Thymus (tissue), 11 donors: ENCODE measurements at regions not wholly inside any gene's neighbourhood (a gene's known extent, or its start where the extent isn't known, plus 50 kb on each side); places are given as distances from the start of the nearest gene placed in this dataset.
"Not testable (repeated sequence)": the region's sequence is repeated elsewhere in the genome, so short reads cannot be mapped to it uniquely, and the experiment has no call there.

Source experiments
- DNase-seq, 9 donors: peaks; one replicate each; pipeline ENCODE4 v3.0.0-alpha.2; 2013; ENCODE audit warnings: low spot score in 9 of 9, low read depth in 6 of 9, missing footprints in 1 of 9
- H3K27ac ChIP-seq, 2 donors: one replicate each; pipeline ENCODE4 v1.5.1; 2013; ENCODE audit warnings: control low read depth in 1 of 2, low read depth in 1 of 2, low read length in 1 of 2, mild to moderate bottlenecking in 1 of 2, moderate library complexity in 1 of 2
- H3K27me3 ChIP-seq, 2 donors: one replicate each; pipeline ENCODE4 v1.5.1; 2013; ENCODE audit warnings: low read length in 1 of 2; ENCODE audit not compliant: control insufficient read depth in 2 of 2, insufficient read depth in 1 of 2
- H3K36me3 ChIP-seq, 2 donors: one replicate each; pipeline ENCODE4 v1.5.1; 2013; ENCODE audit warnings: low read length in 1 of 2, mild to moderate bottlenecking in 1 of 2, moderate library complexity in 1 of 2; ENCODE audit not compliant: control insufficient read depth in 2 of 2, insufficient read depth in 2 of 2
- H3K4me1 ChIP-seq, 2 donors: one replicate each; pipeline ENCODE4 v1.5.1; 2013; ENCODE audit warnings: low read length in 2 of 2; ENCODE audit not compliant: control insufficient read depth in 2 of 2, insufficient read depth in 2 of 2
- H3K4me3 ChIP-seq, 2 donors: one replicate each; pipeline ENCODE4 v1.5.1; 2013; ENCODE audit warnings: low read length in 2 of 2, control low read depth in 1 of 2, mild to moderate bottlenecking in 1 of 2
- H3K9me3 ChIP-seq, 2 donors: one replicate each; pipeline ENCODE4 v1.5.1; 2013; ENCODE audit warnings: low read length in 1 of 2, mild to moderate bottlenecking in 1 of 2; ENCODE audit not compliant: control insufficient read depth in 2 of 2, insufficient read depth in 1 of 2
- WGBS: extraction: QIAGEN DNeasy Blood & Tissue Kit; methylation state at CpG from one replicate; pipeline ENCODE4 v1.1.7; 2013; 5-methylcytosine and 5-hydroxymethylcytosine counted together
- donor health status: healthy.

- H3K27me3 ChIP-seq, result no peaks in the 10 kb centered on the region
- no peak for DNase-seq
- H3K9me3 ChIP-seq, result no peaks in the 10 kb centered on the region
- no peaks in the 10 kb centered on the region for H3K4me1 ChIP-seq
- H3K36me3 ChIP-seq, result no peaks in the 10 kb centered on the region
- WGBS, result 46% methylated on average over 2 of the region's 2 CpGs
- no peak overlapping the region for H3K4me3 ChIP-seq
- H3K27ac ChIP-seq, result no peak overlapping the region
Observed at GRCh38 chr15:26043018-26043417, 179.9 kb upstream of the ATP10A start.

DNA sequence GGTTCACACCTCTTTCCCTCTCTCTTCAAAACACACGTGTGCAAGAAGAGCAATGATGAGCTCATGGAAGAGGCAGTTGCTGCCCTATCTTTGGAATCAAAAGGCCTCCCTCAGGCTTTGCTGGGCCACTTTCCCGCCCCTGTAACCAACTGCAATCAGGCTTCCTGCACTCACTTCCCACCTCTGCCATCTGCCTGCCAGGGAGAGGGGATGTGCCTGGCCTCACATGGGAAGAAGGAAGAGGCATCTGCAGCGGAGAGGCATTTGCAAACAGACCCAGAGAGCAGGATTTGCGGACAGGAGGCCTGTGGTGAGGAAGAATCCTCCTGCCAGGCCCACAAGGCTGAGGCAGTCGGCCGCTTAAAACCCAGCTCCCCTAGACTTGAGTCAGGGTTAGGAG lies 175.6 kb upstream of the ATP10A start:
- WGBS, result 58% methylated on average over 6 of the region's 6 CpGs
- DNase-seq, result no peak
- no peaks in the 10 kb centered on the region for H3K9me3 ChIP-seq
- H3K27me3 ChIP-seq, result no peaks in the 10 kb centered on the region
- no peak overlapping the region for H3K27ac ChIP-seq
- no peaks in the 10 kb centered on the region for H3K4me1 ChIP-seq
- H3K4me3 ChIP-seq, result no peak overlapping the region
- no peaks in the 10 kb centered on the region for H3K36me3 ChIP-seq

DNA sequence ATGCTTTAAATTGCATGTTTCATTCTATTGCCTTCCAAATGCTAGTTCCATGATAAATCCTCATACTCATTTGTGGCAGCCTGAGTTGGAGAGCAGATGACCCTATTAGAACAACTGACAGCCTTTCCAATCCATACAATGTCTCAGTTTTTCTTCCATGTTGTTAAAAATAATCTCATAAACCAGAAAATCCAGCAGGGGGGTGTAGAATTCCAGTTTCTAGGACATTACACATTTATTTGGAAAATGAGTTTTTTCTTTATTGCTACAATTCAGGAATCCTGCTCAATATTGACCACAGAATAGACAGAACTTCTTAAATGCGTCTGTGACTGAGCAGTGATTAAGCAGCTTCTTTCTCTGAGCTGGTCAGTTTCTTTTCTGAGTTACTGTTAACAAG lies 174.2 kb upstream of the ATP10A start:
- WGBS, result 90% methylated on average over 1 of the region's 1 CpG
- no peak overlapping the region for H3K4me3 ChIP-seq
- H3K9me3 ChIP-seq, result no peaks in the 10 kb centered on the region
- no peaks in the 10 kb centered on the region for H3K27me3 ChIP-seq
- H3K4me1 ChIP-seq, result no peaks in the 10 kb centered on the region
- no peaks in the 10 kb centered on the region for H3K36me3 ChIP-seq
- H3K27ac ChIP-seq, result no peak overlapping the region
- no peak for DNase-seq

DNA sequence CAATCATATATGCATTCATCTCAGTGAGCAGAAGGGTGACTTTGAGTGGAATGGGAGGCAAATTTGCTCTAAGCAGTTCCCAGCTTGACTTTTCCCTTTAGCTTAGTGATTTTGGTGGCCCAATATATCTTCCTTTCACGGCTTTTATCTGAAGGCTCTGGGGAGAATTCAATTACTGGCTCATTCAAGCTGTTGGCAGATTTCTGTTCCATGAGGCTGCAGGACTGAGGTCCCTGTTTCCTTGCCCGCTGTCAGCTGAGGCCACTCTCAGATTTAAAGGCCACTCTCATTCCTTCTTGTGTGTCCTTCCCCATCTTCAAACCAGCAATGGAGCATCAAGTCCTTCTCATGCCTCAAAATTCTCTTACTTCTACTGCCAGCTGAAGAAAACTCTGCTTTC lies 170.4 kb upstream of the ATP10A start:
- Histone ChIP-seq H3K9me3 (no peaks in the 10 kb centered on the region), H3K27me3 (no peaks in the 10 kb centered on the region), H3K4me1 (no peaks in the 10 kb centered on the region), H3K4me3 (no peak overlapping the region), H3K36me3 (no peaks in the 10 kb centered on the region), H3K27ac (no peak overlapping the region)
- WGBS, result 87% methylated on average over 2 of the region's 2 CpGs
- no peak for DNase-seq

- H3K4me3 ChIP-seq, result no peak overlapping the region
- H3K4me1 ChIP-seq, result no peaks in the 10 kb centered on the region
- H3K27ac ChIP-seq, result no peak overlapping the region
- H3K9me3 ChIP-seq, result no peaks in the 10 kb centered on the region
- 81% methylated on average over 9 of the region's 9 CpGs for WGBS
- H3K27me3 ChIP-seq, result no peaks in the 10 kb centered on the region
- DNase-seq, result no peak
- H3K36me3 ChIP-seq, result no peaks in the 10 kb centered on the region
Observed at GRCh38 chr15:26032162-26032846, 169.2 kb upstream of the ATP10A start.

DNA sequence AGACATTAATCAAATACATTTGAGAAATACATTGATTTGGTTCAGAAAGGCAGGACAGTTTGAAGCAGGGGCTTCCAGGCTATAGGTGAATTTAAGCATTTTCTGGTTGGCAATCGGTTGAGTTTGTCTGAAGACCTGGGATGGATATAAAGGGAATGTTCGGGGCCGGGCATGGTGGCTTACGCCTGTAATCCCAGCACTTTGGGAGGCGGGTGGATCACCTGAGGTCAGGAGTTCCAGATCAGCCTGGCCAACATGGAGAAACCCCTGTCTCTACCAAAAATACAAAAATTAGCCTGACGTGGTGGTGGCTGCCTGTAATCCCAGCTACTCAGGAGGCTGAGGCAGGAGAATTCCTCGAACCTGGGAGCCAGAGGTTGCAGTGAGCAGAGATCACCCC lies 166.5 kb upstream of the ATP10A start:
- DNase-seq, H3K4me1 ChIP-seq, H3K27me3 ChIP-seq, H3K27ac ChIP-seq, H3K9me3 ChIP-seq, H3K4me3 ChIP-seq, H3K36me3 ChIP-seq: not testable (repeated sequence)
- 89% methylated on average over 7 of the region's 7 CpGs for WGBS

DNA sequence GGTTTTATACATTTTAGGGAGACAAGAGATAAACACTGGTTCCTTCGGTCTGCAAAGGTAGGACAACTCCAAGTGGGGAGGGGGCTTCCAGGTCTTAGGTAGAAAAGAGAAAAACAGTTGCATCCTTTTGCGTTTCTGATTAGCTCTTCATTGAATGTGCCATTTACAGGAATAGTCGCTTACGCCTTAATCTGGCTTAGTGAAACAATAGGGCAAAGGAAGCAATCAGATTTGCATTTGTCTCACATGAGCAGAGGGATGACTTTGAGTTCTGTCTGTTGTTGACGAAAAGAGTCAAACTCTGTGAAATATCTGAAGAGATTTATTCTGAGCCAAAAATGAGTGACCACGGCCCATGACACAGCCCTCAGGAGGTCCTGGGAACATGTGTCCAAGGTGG lies 166.0 kb upstream of the ATP10A start:
- no peaks in the 10 kb centered on the region for H3K4me1 ChIP-seq
- DNase-seq, result no peak
- no peaks in the 10 kb centered on the region for H3K9me3 ChIP-seq
- no peak overlapping the region for H3K4me3 ChIP-seq
- H3K27ac ChIP-seq, result no peak overlapping the region
- no peaks in the 10 kb centered on the region for H3K27me3 ChIP-seq
- no peaks in the 10 kb centered on the region for H3K36me3 ChIP-seq
- 88% methylated on average over 6 of the region's 6 CpGs for WGBS

DNA sequence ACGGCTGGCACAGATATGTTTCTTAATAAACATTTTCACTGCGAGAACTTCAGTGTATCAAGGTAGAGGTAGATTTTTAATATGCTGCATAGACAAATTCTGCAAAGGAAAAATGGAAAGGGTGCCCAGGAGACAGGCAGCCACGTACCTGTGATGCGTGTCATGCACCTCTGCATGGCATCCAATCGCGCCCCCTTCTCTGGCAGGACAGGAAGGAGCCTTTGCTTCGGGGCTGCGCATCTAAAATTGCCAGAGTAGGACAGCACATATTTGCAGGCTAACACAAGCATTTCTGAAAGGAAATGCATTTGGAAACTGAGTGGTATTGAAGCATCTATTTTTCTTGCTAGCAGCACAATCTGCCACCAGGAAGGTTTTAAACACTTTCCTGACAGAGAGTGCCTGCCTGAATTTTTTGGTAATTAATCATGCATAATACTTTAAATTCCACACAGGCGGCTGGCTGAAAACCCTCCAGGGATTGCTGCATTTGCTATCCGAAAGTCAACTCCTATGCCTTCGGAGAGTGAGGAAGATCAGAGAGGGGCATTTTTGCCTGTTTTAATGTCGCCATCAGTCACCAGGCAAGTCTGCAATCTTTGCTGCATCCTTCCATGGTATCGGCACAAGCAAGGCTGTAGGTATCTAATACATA lies 165.1 kb upstream of the ATP10A start:
- no peaks in the 10 kb centered on the region for H3K4me1 ChIP-seq
- 83% methylated on average over 13 of the region's 13 CpGs for WGBS
- H3K9me3 ChIP-seq, result no peaks in the 10 kb centered on the region
- H3K27ac ChIP-seq, result no peak overlapping the region
- H3K36me3 ChIP-seq, result no peaks in the 10 kb centered on the region
- DNase-seq, result no peak
- no peaks in the 10 kb centered on the region for H3K27me3 ChIP-seq
- H3K4me3 ChIP-seq, result no peak overlapping the region

DNA sequence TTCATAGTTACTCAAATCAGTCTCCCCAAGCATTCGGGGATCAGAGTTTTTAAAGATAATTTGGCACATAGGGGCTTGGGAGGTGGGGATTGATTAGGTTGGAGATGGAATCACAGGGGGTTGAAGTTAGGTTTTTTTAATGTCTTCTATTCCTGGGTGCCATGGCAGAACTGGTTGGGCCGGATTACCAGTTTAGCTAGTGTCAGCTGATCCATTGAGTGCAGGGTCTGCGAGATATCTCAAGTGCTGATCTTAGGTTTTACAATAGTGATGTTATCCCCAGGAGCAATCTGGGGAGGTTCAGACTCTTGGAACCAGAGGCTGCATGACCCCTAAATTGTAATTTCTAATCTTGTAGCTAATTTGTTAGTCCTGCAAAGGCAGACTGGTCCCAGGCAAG lies 163.5 kb upstream of the ATP10A start:
- H3K27me3 ChIP-seq, DNase-seq, H3K4me3 ChIP-seq, H3K9me3 ChIP-seq, H3K27ac ChIP-seq, H3K4me1 ChIP-seq, H3K36me3 ChIP-seq: not testable (repeated sequence)
- 95% methylated on average over 3 of the region's 3 CpGs for WGBS
